Kidney epithelial cell (primary cell): ENCODE measurements at regions not wholly inside any gene's neighbourhood (a gene's known extent, or its start where the extent isn't known, plus 50 kb on each side); places are given as distances from the start of the nearest gene placed in this dataset.
"Not testable (repeated sequence)": the region's sequence is repeated elsewhere in the genome, so short reads cannot be mapped to it uniquely, and the experiment has no call there.

ENCODE experiments used
- DNase-seq: peaks from one replicate; pipeline ENCODE4 v3.0.0-alpha.2; 2010; ENCODE audit warnings: low read depth
- H3K27me3 ChIP-seq: 2 replicates; pipeline ENCODE4 v1.6.0; 2011; ENCODE audit warnings: low read length; ENCODE audit not compliant: control insufficient read depth, insufficient read depth
- H3K36me3 ChIP-seq: 2 replicates; pipeline ENCODE4 v1.5.1; 2011; ENCODE audit warnings: low read length; ENCODE audit not compliant: control insufficient read depth, insufficient read depth
- H3K4me3 ChIP-seq: 2 replicates; pipeline ENCODE4 v1.5.1; 2011; ENCODE audit warnings: low read depth, mild to moderate bottlenecking, control low read depth, low read length
- CTCF ChIP-seq: IDR thresholded peaks from 2 replicates; pipeline ENCODE4 v1.5.1; 2011; ENCODE audit warnings: mild to moderate bottlenecking, moderate library complexity, low read length, control low read depth, inconsistent platforms; ENCODE audit not compliant: insufficient read depth, poor library complexity, severe bottlenecking

DNA sequence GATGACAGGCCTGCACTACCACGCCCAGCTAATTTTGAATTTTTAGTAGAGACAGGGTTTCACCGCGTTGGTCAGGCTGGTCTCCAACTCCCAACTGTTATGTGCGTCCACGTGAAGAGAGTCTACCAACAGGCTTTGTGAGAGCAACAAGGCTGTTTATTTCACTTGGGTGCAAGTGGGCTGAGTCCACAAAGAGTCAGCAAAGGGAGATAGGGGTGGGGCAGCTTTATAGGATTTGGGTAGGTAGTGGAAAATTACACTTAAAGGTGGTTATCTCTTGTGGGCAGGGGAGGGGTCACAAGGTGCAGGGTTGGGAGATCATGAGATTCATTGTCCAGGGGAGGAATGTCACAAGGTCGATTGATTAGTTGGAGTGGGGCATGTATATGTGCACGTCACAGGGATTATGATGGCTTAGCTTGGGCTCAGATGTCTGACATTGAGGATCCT is 111.6 kb downstream of the GOSR1 start:
- Histone ChIP-seq H3K36me3 (no peaks in the 10 kb centered on the region), H3K4me3 (no peak overlapping the region), H3K27me3 (no peaks in the 10 kb centered on the region)
- no peak for TF ChIP-seq CTCF
- no peak for DNase-seq

DNA sequence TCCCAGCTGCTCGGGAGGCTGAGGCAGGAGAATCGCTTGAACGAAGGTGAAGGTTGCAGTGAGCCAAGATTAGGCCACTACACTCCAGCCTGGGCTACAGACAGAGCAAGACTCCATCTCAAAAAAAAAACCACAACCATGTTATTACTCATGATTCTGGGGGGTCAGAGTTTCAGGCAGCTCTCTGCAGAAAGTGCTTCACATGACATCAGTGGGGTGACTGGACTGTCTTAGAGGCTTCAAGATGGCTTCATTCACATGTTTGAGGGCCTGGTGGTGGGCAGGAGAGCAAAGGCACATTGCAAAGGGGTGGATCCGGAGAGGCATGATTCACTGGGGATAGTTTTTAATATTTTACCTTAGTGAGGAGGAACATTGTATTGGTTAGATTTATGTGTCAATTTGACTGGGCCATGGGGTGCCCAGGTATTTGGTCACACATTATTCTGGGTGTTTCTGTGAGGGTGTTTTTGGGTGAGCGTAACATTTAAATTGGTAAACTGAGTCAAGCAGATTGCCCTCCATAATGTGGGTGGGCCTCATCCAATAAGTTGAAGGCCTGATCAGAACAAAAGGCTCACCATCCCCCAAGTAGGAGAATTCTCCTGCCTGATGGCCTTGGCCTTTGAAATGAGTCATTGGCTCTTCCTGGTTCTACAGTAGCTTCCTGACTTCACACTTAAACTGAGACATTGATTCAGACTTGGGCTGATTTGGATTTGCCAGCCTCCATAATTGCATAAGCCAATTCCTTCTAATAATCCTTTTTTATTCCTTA is 109.8 kb downstream of the GOSR1 start:
- no peak for DNase-seq

GRCh38 chr17:30584810-30585209 is 107.6 kb downstream of the GOSR1 start:
- DNase-seq, result no peak
- H3K36me3 ChIP-seq, result no peaks in the 10 kb centered on the region
- TF ChIP-seq CTCF, result no peak
- no peaks in the 10 kb centered on the region for H3K27me3 ChIP-seq
- no peak overlapping the region for H3K4me3 ChIP-seq

More for the DNA sequence above, 109.8 kb downstream of the GOSR1 start:
- TF ChIP-seq CTCF, result no peak
- Histone ChIP-seq H3K4me3 (no peak overlapping the region), H3K27me3 (no peaks in the 10 kb centered on the region), H3K36me3 (no peaks in the 10 kb centered on the region)

DNA sequence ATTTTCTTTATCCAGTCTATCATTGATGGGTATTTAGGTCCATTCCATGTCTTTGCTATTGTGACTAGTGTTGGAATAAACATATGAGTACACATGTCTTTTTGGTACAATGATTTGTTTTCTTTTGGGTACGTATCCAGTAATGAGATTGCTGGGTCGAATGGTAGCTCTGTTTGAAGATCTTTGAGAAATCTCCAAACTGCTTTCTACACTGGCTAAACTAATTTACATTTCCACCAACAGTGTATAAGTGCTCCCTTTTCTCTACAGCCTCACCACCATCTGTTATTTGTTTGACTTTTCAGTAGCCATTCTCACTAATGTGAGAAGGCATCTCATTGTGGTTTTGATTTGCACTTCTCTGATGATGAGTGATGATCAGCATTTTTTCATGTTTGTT is 103.7 kb downstream of the GOSR1 start:
- DNase-seq, result no peak
- TF ChIP-seq CTCF, result no peak
- Histone ChIP-seq H3K36me3 (no peaks in the 10 kb centered on the region), H3K4me3 (no peak overlapping the region), H3K27me3 (no peaks in the 10 kb centered on the region)

DNA sequence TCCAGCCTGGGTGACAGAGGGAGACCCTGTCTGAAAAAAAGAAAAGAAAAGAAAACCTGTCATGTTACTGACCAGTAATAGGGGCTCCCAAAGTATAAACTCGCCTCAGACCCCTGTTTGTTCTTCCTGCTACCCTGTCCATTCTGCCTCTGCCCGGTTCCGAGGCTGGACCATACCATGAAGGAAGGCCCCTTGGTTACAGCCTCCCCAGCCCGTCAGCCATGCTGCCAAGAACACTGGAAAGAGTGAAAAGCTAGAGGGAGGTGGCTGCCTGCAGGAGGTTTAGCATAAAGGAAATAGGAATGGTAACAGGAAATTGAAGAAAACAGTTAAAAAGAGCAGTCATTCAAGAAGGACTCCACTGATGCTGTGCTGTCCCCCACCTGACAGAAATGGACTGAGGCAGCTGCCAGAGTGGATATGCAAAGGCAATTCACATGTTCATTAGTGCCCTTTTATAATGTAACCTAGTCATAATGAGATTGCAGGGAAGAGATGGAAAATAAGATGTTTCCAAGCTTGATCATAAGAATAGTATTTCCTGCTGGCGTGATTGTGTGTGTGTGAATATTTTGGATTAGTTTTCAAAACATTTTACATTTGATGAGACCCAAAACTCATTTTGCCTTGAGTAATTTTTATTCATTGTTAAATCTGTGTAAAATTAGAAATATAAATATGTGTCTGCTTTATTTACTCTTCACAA is 102.6 kb downstream of the GOSR1 start:
- TF ChIP-seq CTCF, result no peak
- H3K27me3 ChIP-seq, result no peaks in the 10 kb centered on the region
- DNase-seq, result no peak
- no peak overlapping the region for H3K4me3 ChIP-seq
- no peaks in the 10 kb centered on the region for H3K36me3 ChIP-seq

GRCh38 chr17:30578015-30578717 is 101.0 kb downstream of the GOSR1 start:
- not testable (repeated sequence) for DNase-seq

More at GRCh38 chr17:30578015-30578717, 101.0 kb downstream of the GOSR1 start:
- H3K4me3 ChIP-seq, H3K27me3 ChIP-seq, H3K36me3 ChIP-seq: not testable (repeated sequence)
